Transverse colon (tissue), 4 donors: ENCODE measurements at regions not wholly inside any gene's neighbourhood (a gene's known extent, or its start where the extent isn't known, plus 50 kb on each side); places are given as distances from the start of the nearest gene placed in this dataset.

Experiments
- CTCF ChIP-seq, 5 experiments: fragments of 200-600 bp in 3 of 5; fragments of 450-650 bp in 2 of 5; sonication (generic) in 3 of 5; IDR thresholded peaks; 1 replicate in 2 of 5; 2 replicates in 3 of 5; pipeline ENCODE4 v1.5.1; 2016 to 2017; ENCODE audit warnings: antibody characterized with exemption in 5 of 5, inconsistent platforms in 3 of 5, mild to moderate bottlenecking in 2 of 5, moderate library complexity in 1 of 5
- POLR2AphosphoS5 ChIP-seq, 3 donors: sonication (generic); formaldehyde crosslinking; IDR thresholded peaks; one replicate each; pipeline ENCODE4 v1.6.1; 2016; ENCODE audit warnings: antibody characterized with exemption in 3 of 3

DNA sequence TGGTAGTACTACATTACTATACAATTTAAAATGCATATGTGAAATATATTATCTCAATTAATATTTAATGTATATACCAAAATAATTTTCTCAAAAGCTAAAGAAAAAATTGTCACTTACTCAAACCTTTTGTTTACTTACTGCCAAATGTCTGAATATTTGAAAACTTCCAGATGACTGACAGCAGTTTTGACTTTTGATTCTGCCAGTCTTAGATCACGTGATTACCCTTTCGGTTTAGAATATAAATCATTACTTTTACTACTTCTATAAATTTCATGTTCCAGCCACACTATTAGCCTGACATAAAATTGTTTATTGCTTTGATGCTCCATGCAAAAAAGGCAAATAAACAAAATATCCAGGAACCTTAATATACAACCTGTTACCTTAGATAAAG is 680.7 kb upstream of the ID4 start:
- TF ChIP-seq POLR2AphosphoS5 (IDR thresholded peaks at IDR 0.05) (no peak), CTCF (IDR thresholded peaks at IDR 0.05) (no peak)
